PC-3 (cell line): ENCODE measurements at regions not wholly inside any gene's neighbourhood (a gene's known extent, or its start where the extent isn't known, plus 50 kb on each side); places are given as distances from the start of the nearest gene placed in this dataset.
"Not testable (repeated sequence)": the region's sequence is repeated elsewhere in the genome, so short reads cannot be mapped to it uniquely, and the experiment has no call there.

Experiments used
- ATAC-seq: fragments of 200-7000 bp; cut with Tn5 transposase; 2 replicates; pipeline ENCODE4 v1.9.1; 2020; ENCODE audit warnings: mild to moderate bottlenecking, moderate library complexity
- BruUV-seq: library from RNA; stranded (reverse); fragments of 400-500 nt; replicated peaks from 2 replicates; lab custom pipeline; 2021; lab: Mats Ljungman, UMichigan
- CTCF ChIA-PET: fragments of 300-600 bp; sonication (Branson Sonifier 250); formaldehyde crosslinking; loops from one replicate; lab custom pipeline; 2022; ENCODE audit warnings: antibody characterized with exemption; lab: Charles Lee
- POLR2A ChIA-PET: fragments of 300-600 bp; sonication (Branson Sonifier 250); formaldehyde crosslinking; loops from one replicate; lab custom pipeline; 2022; ENCODE audit warnings: antibody characterized with exemption; ENCODE audit not compliant: unreplicated experiment; lab: Charles Lee
- DNase-seq: peaks from one replicate; pipeline ENCODE4 v3.0.0-alpha.2; 2015
- H2AFZ ChIP-seq: fragments of 300-600 bp; sonication (generic); 2 replicates; pipeline ENCODE4 v1.6.0; 2016; ENCODE audit warnings: antibody characterized with exemption, low read length
- H3F3A ChIP-seq: fragments of 300-600 bp; sonication (generic); one replicate; pipeline ENCODE4 v1.6.0; 2017; ENCODE audit warnings: antibody characterized with exemption, low read length, control low read depth, mild to moderate bottlenecking; ENCODE audit not compliant: unreplicated experiment
- H3K27ac ChIP-seq: fragments of 300-600 bp; sonication (generic); 2 replicates; pipeline ENCODE4 v1.5.1; 2016; ENCODE audit warnings: mild to moderate bottlenecking, low read length
- H3K27me3 ChIP-seq: fragments of 300-600 bp; sonication (generic); 2 replicates; pipeline ENCODE4 v1.6.1; 2016; ENCODE audit warnings: low read length, mixed read lengths
- H3K36me3 ChIP-seq: fragments of 300-600 bp; sonication (generic); 2 replicates; pipeline ENCODE4 v1.6.1; 2016; ENCODE audit warnings: low read depth, mixed run types, low read length, mixed read lengths
- H3K4me1 ChIP-seq: fragments of 300-600 bp; sonication (generic); 2 replicates; pipeline ENCODE4 v1.5.1; 2016; ENCODE audit warnings: low read length; ENCODE audit not compliant: insufficient read depth
- H3K4me2 ChIP-seq: fragments of 300-600 bp; sonication (generic); 2 replicates; pipeline ENCODE4 v1.6.0; 2016; ENCODE audit warnings: low read length
- H3K4me3 ChIP-seq: fragments of 300-600 bp; sonication (generic); 2 replicates; pipeline ENCODE4 v1.5.1; 2016; ENCODE audit warnings: mild to moderate bottlenecking, low read length, mixed read lengths
- H3K79me2 ChIP-seq: fragments of 300-600 bp; sonication (generic); 2 replicates; pipeline ENCODE4 v1.6.1; 2017; ENCODE audit warnings: low read length, mixed read lengths
- H3K9ac ChIP-seq: fragments of 300-600 bp; sonication (generic); 2 replicates; pipeline ENCODE4 v1.6.0; 2016; ENCODE audit warnings: mild to moderate bottlenecking, low read length
- H3K9me2 ChIP-seq: fragments of 300-600 bp; sonication (generic); replicated peaks from 2 replicates; pipeline ENCODE4 v1.6.1; 2016; ENCODE audit warnings: mixed run types, low read length, mixed read lengths
- H3K9me3 ChIP-seq: fragments of 300-600 bp; sonication (generic); 2 replicates; pipeline ENCODE4 v1.6.1; 2016; ENCODE audit warnings: low read length, mixed read lengths
- H4K20me1 ChIP-seq: fragments of 300-600 bp; sonication (generic); 2 replicates; pipeline ENCODE4 v1.6.1; 2016; ENCODE audit warnings: low read length, mixed read lengths
- CTCF ChIP-seq: fragments of 300-600 bp; sonication (generic); conservative IDR thresholded peaks from 2 replicates; pipeline ENCODE4 v1.5.1; 2017; ENCODE audit warnings: antibody characterized with exemption, low read depth, mild to moderate bottlenecking, low read length
- EZH2 ChIP-seq: fragments of 300-600 bp; sonication (generic); IDR thresholded peaks from one replicate; pipeline ENCODE4 v1.6.1; 2017; ENCODE audit warnings: antibody characterized with exemption, mild to moderate bottlenecking, low read length; ENCODE audit not compliant: unreplicated experiment
- EZH2phosphoT487 ChIP-seq: fragments of 300-600 bp; sonication (generic); IDR thresholded peaks from 2 replicates; pipeline ENCODE4 v1.6.1; 2018; ENCODE audit warnings: mild to moderate bottlenecking, antibody characterized with exemption, low read length, borderline replicate concordance
- intact Hi-C: fragments of 100-400 bp; cut with micrococcal nuclease; formaldehyde crosslinking; loops from 2 replicates; pipeline ENCODE4 v1.9.0; 2023

DNA sequence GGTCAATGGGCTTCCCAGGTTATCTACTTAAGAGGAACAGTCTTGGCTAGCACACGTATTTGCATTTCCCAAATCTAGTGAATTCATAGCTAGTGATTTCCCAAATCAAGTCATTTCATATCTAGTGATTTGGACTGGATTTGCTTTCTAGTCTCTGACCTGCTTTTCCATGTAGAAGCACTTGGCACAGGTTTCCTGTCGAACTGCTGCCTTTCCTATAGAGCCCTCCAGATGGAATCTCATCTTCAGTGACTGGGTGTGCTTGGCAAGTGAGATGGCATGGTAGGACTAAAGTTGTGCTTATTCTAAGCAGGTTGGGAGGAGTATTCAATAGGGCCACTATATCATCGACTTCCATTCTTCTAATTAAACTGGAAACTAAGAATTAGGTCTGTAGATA, 94.7 kb downstream of the CCNG2 start:
- H3K4me1 ChIP-seq, result no peaks in the 10 kb centered on the region
- ATAC-seq, result no peak
- no peak overlapping the region for H2AFZ ChIP-seq
- no peak overlapping the region for H3K4me3 ChIP-seq
- H3K27ac ChIP-seq, result no peak overlapping the region
- POLR2A ChIA-PET, result no interaction called here
- DNase-seq, result no peak
- H3K9me2 ChIP-seq, result no peaks in the 10 kb centered on the region
- no peak overlapping the region for H3K9ac ChIP-seq
- intact Hi-C loops, result no loop called here
- H3K9me3 ChIP-seq, result no peaks in the 10 kb centered on the region
- H3F3A ChIP-seq, result no peaks in the 10 kb centered on the region
- H3K79me2 ChIP-seq, result no peaks in the 10 kb centered on the region
- no peak for TF ChIP-seq EZH2phosphoT487
- no peak for TF ChIP-seq EZH2
- TF ChIP-seq CTCF, result no peak
- no TSS peak for BruUV-seq
- no peaks in the 10 kb centered on the region for H3K27me3 ChIP-seq
- no peaks in the 10 kb centered on the region for H4K20me1 ChIP-seq
- H3K36me3 ChIP-seq, result no peaks in the 10 kb centered on the region
- CTCF ChIA-PET, result no interaction called here
- no peak overlapping the region for H3K4me2 ChIP-seq

DNA sequence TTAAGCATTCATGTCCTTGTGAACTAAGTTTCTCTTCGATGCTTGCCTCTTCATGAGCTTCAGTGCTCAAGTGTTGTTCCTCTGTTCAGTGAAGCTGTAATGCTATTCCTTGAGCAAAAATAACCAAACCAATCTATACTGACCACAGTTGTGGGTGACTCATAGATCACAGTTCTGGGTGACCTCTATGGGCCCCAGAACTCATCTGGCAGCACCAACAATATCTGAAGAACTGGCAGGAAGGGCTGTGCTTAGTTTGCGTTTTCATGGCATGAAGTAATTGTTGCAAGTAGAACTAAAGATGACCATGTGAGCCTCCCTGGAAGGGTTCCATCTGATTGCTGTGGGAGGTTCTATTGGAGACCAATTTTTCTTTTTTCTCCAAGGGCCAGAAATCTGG, 106.2 kb downstream of the CCNG2 start:
- no peaks in the 10 kb centered on the region for H3K9me3 ChIP-seq
- H3K27me3 ChIP-seq, result no peaks in the 10 kb centered on the region
- H3K4me1 ChIP-seq, result no peaks in the 10 kb centered on the region
- H3K9ac ChIP-seq, result no peak overlapping the region
- H3K4me2 ChIP-seq, result no peak overlapping the region
- no peak for DNase-seq
- no peak for ATAC-seq
- no peaks in the 10 kb centered on the region for H4K20me1 ChIP-seq
- BruUV-seq, result no TSS peak
- TF ChIP-seq EZH2phosphoT487, result no peak
- no peak for TF ChIP-seq CTCF
- TF ChIP-seq EZH2, result no peak
- no peak overlapping the region for H3K4me3 ChIP-seq
- H2AFZ ChIP-seq, result no peak overlapping the region
- H3F3A ChIP-seq, result no peaks in the 10 kb centered on the region
- intact Hi-C loops, result no loop called here
- CTCF ChIA-PET, result no interaction called here
- no peaks in the 10 kb centered on the region for H3K36me3 ChIP-seq
- no peaks in the 10 kb centered on the region for H3K9me2 ChIP-seq
- no peak overlapping the region for H3K27ac ChIP-seq
- POLR2A ChIA-PET, result no interaction called here
- H3K79me2 ChIP-seq, result no peaks in the 10 kb centered on the region

DNA sequence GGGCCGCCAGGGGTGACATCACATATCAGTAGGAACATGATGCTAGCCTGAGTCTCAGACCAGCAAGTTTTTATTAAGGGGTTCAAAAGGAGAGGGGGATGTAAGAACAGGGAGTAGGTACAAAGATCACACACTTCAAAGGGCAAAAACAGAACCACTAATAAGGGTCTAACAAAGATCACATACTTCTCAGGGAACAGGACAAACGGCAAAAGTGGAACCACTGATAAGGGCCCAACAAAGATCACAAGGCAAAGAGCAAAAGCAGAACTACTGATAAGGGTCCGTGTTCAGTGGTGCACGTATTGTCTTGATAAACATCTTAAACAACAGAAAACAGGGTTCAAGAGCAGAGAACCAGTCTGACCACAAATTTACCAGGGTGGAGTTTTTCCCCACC, 107.0 kb downstream of the CCNG2 start:
- intact Hi-C loops, H4K20me1 ChIP-seq, DNase-seq, H2AFZ ChIP-seq, H3K4me3 ChIP-seq, H3K4me1 ChIP-seq, H3K4me2 ChIP-seq, H3F3A ChIP-seq, H3K36me3 ChIP-seq, H3K27me3 ChIP-seq, H3K79me2 ChIP-seq, ATAC-seq, H3K9me3 ChIP-seq, CTCF ChIA-PET, H3K9me2 ChIP-seq, POLR2A ChIA-PET, H3K27ac ChIP-seq, BruUV-seq, H3K9ac ChIP-seq: not testable (repeated sequence)
